Epithelial cell of prostate (primary cell): ENCODE measurements at regions not wholly inside any gene's neighbourhood (a gene's known extent, or its start where the extent isn't known, plus 50 kb on each side); places are given as distances from the start of the nearest gene placed in this dataset.
A peak's percentile ranks its signal among the peaks of the same experiment; 100 is the strongest.

Source experiments
- DNase-seq: peaks from one replicate; pipeline ENCODE4 v3.0.0-alpha.2; 2011; ENCODE audit warnings: low read depth, low spot score
- H3K27ac ChIP-seq: fragments of 450-650 bp; 2 replicates; pipeline ENCODE4 v1.5.1; 2017; ENCODE audit warnings: mild to moderate bottlenecking

GRCh38 chr2:81895620-81896250 is 1591.2 kb upstream of the LRRTM1 start:
- H3K27ac ChIP-seq, result no peak overlapping the region
- no peak for DNase-seq

GRCh38 chr2:81894451-81894990 is 1590.0 kb upstream of the LRRTM1 start:
- H3K27ac ChIP-seq, result no peak overlapping the region
- DNase-seq, result no peak

- no peak for DNase-seq
- no peak overlapping the region for H3K27ac ChIP-seq
Measured at GRCh38 chr2:81876624-81877023, 1572.1 kb upstream of the LRRTM1 start.

DNA sequence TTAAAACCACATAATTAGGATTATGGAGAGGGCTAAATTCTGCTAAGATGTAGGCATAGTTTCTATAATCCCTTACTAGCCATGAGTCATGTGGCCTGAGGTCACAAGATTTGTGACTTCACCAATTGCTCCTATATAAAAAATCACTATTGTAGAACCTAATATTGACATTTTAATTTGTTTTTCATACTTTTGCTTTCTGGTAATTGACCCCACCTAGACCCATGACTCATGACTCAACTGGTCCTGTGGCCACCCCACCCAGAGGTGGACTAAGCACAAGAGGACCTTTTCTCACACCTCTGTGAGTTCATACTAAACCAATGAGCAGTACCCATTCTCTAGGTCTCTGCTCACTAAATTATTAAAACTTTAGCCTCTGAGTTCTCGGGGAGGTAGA is 1567.5 kb upstream of the LRRTM1 start:
- no peak overlapping the region for H3K27ac ChIP-seq
- no peak for DNase-seq

GRCh38 chr2:81870119-81870518 is 1565.6 kb upstream of the LRRTM1 start:
- DNase-seq, result no peak
- H3K27ac ChIP-seq, result no peak overlapping the region

- no peak overlapping the region for H3K27ac ChIP-seq
- DNase-seq, result no peak
Measured at GRCh38 chr2:81858998-81859397, 1554.4 kb upstream of the LRRTM1 start.

GRCh38 chr2:81853341-81853740 is 1548.8 kb upstream of the LRRTM1 start:
- no peak overlapping the region for H3K27ac ChIP-seq
- no peak for DNase-seq

- DNase-seq, result no peak
Measured at GRCh38 chr2:81852651-81853050, 1548.1 kb upstream of the LRRTM1 start.

DNA sequence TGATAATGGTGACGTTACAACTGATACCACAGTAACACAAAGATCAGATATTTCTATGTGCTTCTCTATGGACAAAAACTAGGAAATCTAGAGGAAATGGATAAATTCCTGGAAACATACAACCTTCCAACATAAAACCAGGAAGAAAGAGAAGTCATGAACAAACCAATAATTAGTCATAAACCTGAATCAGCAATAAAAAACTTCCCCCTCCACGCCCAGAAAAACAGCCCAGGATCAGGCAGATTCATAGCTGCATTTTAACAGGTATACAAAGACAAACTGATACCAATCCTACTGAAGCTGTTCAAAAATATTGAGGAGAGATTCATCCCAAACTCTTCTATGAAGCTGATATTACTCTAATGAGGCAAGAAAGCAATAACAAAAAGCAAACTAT is 1535.2 kb upstream of the LRRTM1 start:
- no peak overlapping the region for H3K27ac ChIP-seq
- no peak for DNase-seq

More at GRCh38 chr2:81852651-81853050, 1548.1 kb upstream of the LRRTM1 start:
- H3K27ac ChIP-seq, result no peak overlapping the region

- no peak for DNase-seq
- peak overlapping the region; percentile 54 for H3K27ac ChIP-seq
Measured at GRCh38 chr2:81835321-81836000, 1530.9 kb upstream of the LRRTM1 start.

DNA sequence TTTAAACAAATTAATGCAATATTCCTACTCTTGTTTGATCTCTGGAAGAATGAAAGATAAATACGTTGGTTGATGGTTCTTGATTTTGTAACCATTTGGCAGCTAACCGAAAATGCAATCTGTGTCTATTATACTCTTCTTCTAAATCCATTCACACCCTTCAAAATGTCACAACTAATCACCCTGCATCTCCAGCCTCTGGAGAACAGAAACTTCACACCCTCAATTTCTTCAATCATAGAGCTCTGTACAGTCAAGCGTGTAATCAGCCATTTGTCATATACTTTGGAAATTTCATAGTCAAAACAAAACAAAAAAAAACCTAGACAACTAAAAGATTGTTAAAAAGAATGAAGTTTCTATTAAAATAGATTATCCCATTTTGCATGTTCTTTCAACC is 1482.3 kb upstream of the LRRTM1 start:
- no peak for DNase-seq
- no peak overlapping the region for H3K27ac ChIP-seq

DNA sequence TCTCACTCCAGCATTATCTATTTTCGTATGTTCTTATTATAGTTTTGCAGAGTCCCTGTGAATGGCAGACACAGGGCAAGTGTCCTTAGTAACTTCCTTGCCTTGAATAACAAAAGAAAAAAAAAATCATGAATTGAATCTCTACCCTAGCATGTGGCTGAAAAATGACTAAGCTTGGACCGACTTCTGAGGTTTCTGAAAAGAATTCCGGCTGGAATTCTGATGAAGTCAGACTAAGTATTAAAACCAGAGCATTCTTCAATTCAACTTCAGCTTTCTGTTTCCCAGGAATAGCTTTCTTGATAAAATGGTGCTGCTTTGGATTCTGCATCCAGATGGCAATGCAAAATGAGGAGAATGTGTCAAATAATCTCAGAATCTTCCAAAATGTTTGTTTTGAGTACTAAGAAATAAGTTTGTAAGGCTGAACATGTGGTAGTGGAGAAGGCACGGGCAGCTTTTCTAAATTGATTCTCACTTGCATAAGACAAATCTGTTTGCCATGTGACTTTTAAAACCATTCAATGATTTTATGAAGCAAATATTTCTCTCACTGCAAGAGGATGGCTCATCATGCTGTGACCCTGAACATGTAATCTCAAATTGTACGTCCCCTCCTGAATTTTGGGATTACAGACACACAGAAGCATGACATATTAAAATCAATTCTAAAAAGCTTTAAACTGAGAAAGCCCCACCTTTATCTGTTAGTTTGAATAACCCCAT is 1462.8 kb upstream of the LRRTM1 start:
- no peak for DNase-seq
- no peak overlapping the region for H3K27ac ChIP-seq

- no peak for DNase-seq
- no peak overlapping the region for H3K27ac ChIP-seq
Measured at GRCh38 chr2:81747481-81748070, 1443.0 kb upstream of the LRRTM1 start.

- no peak overlapping the region for H3K27ac ChIP-seq
- DNase-seq, result no peak
Measured at GRCh38 chr2:81739966-81740365, 1435.4 kb upstream of the LRRTM1 start.

- no peak for DNase-seq
- H3K27ac ChIP-seq, result no peak overlapping the region
Measured at GRCh38 chr2:81734981-81735380, 1430.4 kb upstream of the LRRTM1 start.

DNA sequence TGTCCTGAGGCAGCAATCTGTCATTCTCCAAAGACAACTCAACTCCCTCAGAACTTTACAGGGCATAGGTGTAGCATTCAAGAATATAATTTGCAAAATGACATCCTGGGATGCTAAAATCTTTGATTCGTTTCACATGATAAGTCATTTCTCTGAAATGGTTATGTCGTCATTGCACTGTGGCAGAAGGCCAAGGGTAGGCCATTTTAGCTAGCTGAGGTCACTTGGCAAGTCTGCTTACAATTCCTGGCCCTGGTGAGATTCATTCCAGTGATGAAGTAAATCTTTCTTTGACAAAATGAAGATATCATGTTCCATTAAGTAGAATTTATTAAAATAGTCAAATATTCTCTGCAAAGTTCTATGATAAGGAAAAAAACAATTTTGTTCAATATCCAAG is 1410.3 kb upstream of the LRRTM1 start:
- DNase-seq, result no peak
- no peak overlapping the region for H3K27ac ChIP-seq

DNA sequence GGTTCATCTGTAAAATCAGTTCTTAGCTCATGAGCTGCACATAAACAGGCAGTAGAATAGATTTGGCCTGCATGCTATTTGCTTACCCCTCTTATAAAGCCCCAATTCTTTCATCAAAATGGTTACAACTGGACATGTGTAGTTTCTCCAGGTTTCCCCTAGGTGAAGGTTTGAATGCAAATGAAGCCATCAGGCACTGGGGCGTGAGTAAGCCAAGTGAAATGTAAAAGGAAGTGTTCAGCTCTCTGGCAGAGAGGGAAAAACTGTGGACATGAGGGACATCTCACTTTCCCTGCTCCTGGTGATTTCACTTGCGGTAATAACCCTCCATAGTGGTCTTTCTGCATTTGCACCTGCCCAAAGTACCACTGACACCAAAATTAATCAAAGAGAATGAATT is 1402.3 kb upstream of the LRRTM1 start:
- DNase-seq, result no peak
- H3K27ac ChIP-seq, result no peak overlapping the region

GRCh38 chr2:81703831-81704230 is 1399.3 kb upstream of the LRRTM1 start:
- H3K27ac ChIP-seq, result no peak overlapping the region

DNA sequence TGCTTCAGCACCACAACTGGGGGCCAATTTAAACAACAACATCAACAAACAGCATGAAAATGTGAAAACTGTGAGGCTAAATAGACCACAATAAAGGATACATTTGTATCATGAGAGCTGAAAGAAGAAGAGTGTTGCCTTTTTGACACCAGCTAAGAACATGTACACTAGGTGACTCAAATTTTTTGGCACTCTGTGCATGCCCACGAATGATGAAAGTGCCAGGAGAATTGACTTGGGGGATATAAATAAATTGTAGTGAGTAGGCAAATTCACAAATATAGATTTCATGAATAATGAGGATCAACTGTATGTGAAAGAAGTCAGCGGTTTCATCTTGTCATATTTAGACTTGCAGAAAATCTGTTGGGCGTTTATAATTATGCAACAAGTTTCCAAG is 1388.0 kb upstream of the LRRTM1 start:
- no peak overlapping the region for H3K27ac ChIP-seq
- DNase-seq, result no peak

More at GRCh38 chr2:81703831-81704230, 1399.3 kb upstream of the LRRTM1 start:
- DNase-seq, result no peak

GRCh38 chr2:81675641-81676040 is 1371.1 kb upstream of the LRRTM1 start:
- no peak overlapping the region for H3K27ac ChIP-seq
- DNase-seq, result no peak

DNA sequence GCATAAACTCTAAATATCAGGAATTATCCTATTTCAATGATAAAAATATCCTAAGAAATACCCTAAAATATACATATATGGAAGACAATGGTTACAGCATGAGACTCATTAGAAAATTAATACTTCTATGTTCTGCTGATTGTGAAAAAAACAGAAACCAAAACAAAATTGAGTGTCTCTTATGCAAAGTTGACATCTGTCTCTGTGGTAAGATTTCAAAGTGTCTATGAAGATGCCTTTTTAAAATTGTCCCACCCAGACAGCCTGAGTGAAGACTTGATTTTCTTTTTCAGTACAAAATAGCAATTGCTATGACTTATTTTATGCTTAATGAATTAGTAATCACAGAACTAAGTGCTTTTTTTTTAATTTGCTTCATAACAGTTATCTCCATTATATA is 1368.4 kb upstream of the LRRTM1 start:
- no peak overlapping the region for H3K27ac ChIP-seq
- no peak for DNase-seq
